Hippocampal formation (tissue), 2 donors: ENCODE measurements at regions not wholly inside any gene's neighbourhood (a gene's known extent, or its start where the extent isn't known, plus 50 kb on each side); places are given as distances from the start of the nearest gene placed in this dataset.

ENCODE experiments used
- DNase-seq, 2 donors: peaks; one replicate each; lab custom pipeline; 2025; lab: John Stamatoyannopoulos, UW

DNA sequence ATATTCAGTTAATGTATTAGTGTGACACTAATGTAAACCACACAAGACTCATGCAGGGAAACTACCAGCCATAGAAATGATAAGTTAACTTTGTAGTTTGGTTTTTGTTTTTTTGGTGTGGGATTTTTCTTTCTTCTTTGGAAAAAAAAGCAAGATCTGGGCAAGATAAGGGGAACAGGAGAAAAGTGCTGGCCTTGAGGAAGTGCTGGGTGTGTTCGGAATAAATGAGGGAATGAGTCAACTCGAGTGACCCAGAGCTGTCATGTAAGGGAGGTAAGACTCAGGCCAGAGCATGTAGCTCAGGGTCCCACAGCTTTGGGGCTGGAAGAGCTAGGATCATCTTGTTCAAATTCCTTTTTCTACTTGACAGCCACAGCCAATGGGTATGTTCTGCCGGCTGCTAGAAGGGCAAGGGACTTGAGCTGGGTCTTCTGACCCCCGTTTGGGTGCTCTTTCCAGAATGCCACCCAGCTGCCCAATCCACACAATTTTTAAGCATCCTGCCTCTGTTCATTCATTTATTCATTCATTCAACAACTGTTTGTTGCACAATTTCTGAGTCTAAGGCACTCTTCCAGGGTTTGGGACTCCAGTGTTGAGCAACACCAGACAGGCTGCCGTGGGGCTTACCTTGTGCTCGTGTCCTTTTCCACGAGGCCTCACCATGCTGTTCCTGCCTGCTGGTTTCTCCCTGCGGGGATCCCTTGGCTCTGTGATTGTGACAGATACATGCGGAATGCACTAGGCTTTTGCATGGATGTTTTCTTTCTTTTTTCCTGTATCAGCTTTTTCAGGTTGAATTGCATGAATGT lies 54.5 kb downstream of the CLDN34 start:
- no peak for DNase-seq

DNA sequence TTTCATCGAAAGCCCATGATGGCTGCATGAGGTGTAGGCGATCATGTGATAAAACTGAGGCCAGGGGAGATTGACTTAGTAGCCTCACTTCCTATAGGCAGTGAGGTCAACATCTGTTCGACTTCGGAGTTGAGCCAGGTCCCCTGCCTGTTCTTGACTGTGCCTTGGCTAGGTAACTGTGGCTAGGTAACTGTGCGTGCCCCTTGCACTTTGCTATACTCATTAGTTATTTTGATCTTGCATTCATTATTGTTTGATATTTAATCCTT lies 55.0 kb downstream of the CLDN34 start:
- DNase-seq, result no peak

DNA sequence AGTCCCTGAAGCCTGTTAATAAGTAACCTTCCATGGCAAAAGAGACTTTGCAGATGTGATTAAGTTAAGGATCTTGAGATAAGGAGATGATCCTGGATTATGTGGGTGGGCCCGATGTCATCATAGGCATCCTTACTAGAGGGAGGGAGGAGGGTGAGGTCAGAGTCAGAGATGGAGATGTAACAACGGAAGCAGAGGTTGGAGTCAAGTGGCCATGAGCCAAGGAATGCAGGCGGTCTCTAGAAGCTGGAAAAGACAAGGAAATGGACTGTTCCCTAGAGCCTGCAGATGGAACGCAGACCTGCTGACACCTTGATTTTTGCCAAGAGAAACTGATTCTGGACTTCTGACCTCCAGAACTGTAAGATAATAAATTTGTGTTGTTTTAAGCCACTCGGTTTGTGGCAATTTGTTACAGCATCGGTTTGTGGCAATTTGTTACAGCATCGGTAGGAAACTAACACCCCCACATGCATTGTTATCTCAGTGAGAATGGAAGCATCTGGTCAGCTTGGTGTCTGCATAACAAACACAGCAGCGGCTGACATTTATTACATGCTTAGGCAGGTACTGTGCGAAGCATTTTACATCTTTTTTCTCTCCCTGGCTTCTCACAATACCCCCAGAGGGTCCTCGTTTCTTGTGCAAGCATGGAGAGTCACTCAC lies 55.6 kb downstream of the CLDN34 start:
- DNase-seq, result no peak

DNA sequence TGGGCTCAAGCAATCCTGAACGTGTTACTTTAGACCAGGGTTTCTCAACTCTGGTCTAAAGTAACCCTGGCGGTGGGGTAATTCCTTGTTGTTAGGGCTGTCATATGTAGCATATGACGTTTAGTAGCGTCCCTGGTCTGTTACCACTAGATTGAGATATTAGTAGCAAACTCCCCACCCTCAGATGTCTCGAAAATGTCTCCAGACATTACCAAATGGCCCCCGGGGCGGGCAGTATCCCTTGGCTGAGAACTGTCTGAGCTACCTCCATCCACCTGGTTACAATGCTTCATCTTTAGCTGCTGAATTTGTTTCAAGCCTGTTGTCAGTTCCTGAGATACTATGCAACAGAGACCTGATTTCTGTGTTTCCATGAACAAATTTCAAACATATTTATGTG lies 56.7 kb downstream of the CLDN34 start:
- DNase-seq, result no peak

DNA sequence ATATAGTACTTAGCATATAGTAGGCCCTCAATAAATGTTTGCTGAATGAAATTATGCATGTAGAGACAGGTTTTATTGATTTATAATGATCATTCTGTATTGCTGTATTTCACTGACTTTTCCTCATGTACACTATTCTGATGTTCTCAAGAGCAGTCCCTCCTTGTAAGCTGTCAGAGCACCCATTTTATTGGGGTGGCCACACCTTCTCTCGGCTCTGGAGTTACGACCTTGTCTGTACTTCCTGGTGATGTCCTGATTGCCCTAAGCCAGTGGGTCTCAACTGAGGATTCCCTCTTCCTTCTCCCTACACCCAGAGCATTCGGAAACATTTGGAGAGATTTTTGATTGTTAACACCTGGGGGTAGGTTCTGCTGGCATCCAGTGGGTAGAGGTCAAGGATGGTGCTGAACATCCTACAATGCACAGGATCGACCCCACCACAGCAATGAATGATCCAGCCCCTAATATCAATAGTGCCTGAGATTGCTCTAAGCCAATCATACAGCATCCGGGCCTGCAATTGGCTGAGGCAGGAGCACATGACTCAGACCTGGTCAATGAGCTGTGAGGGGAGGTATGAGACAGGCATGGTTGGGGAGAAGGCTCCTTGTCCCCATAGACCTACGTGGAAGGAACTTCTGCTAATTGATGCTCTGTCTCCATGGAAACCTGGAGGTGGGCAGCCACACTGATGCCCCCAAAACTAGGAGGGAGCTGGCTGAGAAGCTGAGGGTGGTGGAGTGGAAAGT lies 58.8 kb downstream of the CLDN34 start:
- DNase-seq, result no peak

DNA sequence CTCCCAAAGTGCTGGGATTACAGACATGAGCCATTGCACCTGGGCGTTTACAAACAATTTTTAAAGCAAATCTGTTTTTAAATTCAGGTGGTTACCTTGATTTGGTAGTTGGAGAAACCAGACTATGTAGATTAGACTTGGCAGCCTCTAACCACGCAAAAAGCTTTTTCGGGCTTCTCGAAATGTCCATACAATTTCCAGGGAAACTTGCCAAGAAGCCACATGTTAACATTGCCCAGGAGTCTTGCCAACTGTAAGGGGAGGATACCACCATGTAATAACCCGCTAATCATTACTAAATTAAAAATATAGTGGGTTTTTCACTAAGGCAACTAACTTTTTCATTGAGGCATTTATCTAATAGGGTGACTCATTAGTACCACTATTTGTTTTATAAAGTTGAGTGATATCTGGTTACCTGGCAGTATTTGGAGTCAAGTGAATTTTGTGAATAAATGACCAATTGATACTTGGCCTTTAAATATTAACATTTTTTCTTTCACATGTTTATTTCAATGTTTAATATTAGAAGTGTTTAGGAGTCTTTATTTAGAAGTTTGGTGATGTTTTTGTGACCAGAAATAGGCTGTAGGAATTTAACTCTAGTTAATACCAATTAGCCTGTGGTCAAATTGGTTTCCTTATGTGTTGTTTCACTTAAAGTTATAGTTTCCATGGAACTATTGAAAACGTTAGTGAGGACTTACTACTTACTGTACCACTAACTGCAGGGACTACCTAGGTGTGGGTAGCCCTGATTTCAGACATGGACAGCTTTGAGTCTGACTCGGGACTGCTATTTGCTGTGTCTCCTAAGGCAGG lies 61.3 kb downstream of the CLDN34 start:
- no peak for DNase-seq

DNA sequence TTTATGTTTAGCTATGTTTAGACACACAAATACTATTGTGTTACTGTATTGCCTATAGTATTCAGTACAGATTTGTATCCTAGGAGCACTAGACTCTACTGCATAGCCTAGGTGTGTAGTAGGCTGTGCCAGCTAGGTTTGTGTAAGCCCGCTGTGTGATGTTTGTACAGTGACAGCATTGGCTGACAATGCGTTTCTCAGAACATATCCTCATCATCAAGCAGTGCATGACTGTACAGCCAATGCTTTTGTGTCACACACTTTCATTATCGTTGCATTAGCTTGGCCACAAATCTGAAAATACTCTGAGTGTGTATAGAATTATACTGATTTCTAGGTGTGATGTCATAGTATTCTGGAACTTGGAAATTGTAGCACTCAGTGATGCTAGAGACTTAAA lies 63.4 kb downstream of the CLDN34 start:
- no peak for DNase-seq

DNA sequence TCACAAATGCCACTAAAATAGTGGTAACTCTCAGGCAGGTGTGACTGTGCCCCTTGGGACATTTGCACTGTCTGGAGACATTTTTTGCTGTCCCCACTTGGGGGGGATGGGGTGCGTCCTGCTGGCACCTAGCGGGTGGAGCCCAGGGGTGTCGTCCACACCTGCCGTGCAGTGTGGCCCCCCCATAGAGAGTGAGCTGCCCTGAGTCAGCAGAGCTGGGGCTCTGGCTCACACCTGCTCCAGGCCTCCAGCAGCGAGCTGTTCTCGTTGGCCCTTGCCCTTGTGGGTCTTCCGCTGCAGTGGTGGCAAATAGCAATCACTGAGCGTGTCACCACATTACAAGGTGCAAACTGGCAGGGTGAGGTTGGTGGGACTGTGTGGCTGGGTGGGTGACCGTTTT lies 64.6 kb downstream of the CLDN34 start:
- DNase-seq, result no peak

DNA sequence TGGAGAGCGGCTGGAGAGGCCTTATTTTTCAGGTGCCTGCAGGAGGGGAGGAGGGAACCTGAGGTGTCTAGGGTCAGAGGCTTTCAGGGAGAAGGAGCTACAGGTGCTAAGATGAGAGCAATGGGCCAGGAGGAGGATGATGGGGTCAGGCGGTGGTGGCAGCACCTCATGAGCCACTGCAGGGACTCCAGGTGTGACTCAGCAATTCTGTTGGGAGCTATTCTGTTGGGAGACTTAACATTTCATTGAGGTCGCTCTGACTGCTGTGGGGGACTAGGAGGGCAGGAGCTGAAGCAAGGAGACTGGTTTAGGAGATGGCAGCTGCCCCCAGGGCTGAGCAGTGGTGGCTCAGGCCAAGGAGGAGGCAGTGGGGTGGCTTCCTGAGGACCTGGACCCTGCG lies 65.0 kb downstream of the CLDN34 start:
- DNase-seq, result no peak

DNA sequence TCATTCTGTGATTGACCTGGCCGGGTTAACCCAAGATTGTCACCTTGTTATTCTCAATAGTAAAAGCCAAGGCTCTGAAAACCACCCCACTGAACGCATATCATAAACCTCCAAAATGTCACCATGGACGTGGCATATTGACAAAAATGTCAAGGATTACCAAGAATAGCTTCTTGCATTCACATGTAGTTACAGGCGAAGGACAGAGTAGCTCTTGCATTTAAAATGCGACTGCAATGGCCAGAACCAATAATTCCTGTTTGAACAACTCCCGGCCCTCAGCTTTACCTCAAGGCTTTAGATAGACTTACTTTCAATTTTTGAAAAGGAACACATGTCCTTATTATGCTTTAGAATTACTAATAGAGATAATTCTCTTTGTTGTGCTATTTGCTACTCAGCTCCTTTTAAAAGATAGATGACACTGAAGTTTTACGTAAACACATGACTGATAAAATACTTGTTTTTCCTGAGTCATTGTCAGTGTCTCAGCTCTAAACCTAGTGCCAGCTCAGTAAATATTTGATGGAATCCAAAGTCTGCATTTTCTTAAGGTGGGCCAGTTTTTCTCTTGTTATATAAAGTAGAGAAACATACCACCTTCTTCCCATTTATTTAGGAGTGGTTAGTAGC lies 66.3 kb downstream of the CLDN34 start:
- DNase-seq, result no peak

DNA sequence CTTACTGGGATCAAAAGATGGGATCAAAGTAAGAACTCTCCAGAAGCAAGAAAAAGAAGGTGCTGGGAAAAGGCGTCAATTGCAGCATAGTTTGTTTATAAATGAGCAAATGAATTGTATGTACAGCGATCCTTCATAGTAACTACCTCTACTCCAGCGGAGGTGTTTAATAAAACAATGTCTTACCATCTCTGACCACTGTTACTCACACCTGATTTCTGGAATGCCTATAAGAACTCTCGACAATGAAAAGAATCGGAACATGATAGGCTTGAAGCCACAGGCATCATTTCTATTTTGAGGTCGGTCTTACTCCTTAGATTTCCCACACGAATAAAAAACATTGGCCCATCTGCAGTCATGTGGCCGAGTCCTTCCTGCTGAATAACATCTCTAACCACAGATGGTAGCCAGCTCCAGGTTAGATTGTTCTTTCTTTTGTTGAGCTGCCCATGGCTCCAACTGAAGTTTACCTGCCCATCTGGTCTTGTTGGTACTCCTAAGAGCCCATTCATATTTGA lies 67.6 kb downstream of the CLDN34 start:
- no peak for DNase-seq

DNA sequence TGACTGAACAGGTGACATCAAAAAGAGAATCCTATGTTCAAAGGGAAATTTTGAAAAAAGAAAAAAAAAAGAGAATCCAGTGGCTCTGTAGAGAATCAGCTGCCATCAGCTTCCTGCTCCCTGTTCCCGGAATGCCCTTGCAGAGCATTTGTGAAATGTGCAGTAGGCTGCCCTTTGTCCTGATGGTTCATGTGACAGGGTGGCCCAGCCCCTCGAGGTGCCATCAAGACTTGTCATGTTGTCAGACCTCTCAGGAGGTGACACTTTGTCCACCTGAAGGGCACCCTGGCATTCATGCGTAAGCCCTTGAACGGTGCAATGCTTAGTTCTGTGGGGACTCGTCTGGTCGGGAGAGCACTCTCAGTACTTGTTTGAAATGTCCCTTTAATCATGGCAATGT lies 71.4 kb downstream of the CLDN34 start:
- DNase-seq, result no peak

DNA sequence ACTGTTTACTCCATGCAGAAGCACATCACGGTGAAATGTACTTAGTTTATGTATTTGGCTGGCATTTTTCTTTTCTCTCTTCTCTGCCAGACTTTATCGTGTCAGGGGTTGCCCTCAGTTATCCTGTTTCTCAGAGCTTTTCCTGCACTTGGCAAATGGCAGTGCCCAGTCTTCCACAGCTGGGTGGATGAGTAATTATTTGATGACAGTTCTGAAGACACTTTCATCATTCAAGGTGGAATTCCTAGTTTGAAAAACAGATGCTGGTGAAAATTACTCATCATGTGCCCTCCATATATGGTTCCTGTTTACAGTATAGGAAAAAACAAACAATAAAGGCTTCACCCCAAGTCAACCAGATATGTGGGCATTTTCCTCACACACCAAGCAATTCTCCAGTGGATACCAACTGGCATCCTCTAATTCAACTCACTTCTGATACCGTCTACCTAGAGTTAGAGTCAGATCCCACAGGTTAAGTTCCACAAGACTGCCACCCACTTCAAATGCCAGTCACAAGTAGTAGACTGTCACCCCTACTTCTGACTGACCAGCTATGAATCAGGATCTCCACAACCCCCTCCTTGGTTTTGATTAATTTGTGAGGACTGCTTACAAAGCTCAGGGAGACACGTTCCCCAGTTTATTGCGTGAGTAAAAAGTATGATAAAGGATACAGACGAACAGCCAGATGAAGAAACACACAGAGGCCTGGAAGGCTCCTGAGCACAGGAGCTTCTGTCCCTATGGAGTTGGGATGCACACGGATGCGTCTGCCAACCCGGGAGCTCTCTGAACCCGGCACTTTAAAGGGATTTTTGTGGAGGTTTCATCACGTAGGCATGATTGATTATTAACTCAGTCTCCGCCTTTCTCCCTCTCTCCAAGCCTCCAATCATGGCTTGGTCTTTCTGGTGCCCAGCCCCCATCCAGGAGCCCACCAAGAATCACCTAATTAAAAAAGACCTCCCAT lies 72.9 kb downstream of the CLDN34 start:
- DNase-seq, result no peak

DNA sequence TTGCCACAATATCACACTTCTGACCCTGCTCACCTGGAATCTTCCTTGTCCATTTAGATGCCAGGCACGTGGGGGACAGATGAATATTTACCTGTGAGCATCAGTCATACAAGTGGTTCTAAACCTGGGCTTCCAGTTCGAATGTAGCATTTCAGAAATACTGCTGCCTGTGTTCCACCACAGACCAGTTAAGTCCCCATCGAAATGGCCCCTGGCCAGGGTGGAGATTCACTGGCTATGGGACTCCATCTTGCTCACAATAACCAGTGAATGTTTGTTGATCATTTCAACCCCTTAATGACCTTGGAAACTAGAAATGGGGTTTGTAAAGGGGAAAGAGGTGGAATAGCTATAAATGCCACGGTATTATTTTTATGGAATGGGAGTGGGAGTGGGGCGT lies 73.8 kb downstream of the CLDN34 start:
- no peak for DNase-seq

DNA sequence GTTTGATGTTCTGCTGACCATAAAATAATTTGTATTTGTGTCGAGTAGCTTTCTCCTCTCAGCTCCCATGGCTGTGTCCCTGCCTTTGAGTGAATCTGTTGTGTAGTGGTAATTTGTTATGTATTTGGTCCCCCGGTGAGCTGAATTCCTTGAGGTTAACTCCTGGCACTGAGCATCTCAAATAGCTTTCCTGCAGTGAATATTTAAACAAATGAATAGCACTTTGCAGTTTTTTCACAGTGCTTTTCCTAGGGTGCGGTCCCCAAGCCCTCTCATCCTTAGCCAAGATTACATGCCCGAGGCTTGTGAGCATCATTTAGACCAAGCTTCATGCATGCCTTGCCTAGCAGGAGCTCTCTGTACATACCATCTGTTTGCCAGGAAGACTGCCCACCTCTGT lies 74.2 kb downstream of the CLDN34 start:
- no peak for DNase-seq

DNA sequence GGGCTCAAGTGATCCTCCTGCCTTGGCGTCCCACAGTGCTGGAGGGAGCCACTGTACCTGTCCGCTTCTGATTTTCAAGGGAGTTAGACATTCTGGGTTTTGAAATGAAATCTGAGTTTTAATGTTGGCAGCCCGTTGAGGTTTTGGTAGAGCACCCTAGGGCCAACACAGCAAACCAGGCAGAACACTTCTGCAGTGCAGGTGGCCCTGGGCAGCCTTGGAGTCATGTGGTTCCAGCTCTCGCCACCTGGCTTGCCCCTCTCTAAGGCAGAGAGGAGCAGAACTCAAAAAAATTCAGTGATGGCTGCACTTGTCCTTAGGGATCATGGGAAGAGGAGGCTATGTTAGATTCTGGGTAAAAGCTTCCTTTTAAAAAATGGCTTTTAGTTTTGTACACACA lies 74.9 kb downstream of the CLDN34 start:
- no peak for DNase-seq

DNA sequence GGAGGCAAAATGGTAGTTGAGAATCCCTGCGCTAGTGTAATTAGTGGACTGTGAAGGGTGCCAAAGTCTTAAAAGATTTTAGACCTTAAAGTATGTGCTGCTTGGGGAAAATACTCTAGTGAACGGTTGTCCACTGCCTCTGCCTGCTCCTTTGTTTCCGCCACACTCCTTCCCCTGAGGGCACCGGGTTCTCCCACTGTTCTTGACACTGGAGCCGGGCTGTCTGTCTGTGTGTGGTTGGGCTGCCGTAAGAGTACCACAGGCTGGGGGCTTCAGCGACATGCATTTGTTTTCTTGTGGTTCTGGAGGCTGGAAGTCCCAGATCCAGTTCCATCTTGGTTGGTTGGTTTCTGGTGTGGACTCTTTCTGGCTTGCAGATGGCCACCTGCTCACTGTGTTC lies 76.2 kb downstream of the CLDN34 start:
- no peak for DNase-seq

DNA sequence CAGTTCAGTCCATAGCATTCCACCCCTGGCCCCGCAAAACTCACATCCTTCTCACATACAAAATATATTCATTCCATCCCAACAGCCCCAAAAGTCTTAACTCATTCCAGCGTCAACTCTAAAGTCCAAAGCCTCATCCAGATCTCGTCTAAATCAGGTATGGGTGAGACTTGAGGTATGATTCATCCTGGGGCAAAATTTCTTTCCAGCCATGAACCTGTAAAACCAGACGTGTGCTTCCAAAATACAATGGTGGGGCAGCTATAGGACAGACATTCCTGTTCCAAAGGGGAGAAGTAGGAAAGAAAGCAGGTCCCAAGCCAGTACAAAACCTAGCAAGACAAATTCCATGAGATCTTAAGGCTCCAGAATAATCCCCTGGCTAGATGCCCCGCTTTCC lies 76.9 kb downstream of the CLDN34 start:
- DNase-seq, result no peak

DNA sequence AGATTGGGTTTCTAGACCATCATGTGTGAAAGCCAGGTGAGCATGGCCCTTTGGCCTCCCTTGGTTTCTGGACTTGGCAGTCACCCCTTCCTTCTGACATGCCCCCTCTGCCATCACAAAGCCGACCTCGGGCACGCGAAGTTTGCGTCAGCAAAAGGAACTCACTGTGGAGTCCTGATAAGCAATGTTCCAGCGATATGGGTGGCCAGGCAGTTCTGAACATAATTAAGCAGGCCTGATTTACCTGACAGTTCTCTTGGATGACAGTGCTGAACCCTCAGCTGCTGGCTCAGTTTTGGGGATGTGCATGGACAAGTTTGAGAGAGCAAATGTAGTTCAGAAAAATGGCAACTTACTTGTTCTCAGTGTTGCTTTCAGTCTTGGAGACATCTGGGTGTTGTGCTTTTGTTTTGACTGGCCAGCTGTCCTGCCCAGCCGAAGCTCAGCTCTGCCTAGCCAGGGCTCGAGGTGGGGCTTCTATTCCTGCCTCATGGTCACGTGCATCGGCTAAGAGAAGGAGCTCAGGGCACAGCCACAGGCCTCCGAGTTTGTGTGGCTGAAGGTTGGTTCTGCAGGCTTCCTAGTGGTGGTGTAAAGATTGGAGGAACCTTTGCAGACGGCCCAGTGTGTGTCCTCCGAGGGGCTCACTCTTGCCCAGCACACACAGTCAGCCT lies 78.3 kb downstream of the CLDN34 start:
- DNase-seq, result no peak

DNA sequence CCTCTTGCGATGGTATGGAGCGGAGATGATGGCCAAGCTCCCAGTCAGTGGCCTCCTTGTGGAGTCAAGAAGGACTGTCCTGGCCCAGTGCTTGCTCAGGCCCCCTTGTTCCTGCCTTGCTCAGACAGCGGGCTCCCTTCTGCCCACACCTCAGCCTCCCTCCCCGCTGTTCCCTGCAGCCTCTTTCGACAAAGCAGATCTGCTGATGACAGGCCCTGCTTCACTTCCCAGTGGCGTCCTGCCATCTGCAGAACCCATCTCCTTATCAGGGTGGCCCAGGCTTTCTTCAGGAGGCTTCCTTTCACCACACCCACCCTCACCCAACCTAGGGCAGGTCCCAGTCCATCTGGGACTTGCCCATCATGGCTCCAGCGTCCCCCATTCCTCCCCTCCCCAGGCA lies 80.0 kb downstream of the CLDN34 start:
- DNase-seq, result no peak
